ENCODE measurements at regions not wholly inside any gene's neighbourhood (a gene's known extent, or its start where the extent isn't known, plus 50 kb on each side); places are given as distances from the start of the nearest gene placed in this dataset.

DNA sequence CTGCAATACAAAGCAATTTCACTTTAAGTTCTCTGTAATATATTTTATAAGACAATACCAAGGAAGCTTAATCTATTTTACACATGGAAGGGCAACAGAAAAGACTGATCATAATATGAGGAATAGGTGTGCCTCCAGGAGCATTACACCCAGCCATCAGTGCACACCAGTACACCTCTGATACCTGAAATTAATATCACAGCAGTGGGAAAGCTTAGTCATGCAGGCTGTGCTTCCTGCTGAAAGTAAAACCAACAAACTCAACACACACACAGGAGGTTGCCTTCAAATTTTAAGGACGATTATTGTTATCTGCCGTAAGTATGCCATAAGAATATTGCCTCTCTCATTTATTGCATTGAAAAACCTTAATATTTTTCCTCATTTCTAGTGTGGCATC, 1119.1 kb upstream of the TENM4 start:
- Histone ChIP-seq H2AK5ac (ENCODE audit: low read depth, low read length) (no peak overlapping the region), H3K14ac (ENCODE audit: insufficient read length) (no peak overlapping the region), H3K4ac (replicated peaks; ENCODE audit: insufficient read length, low read depth, low read length) (no peak overlapping the region), H2BK15ac (ENCODE audit: low read length) (no peak overlapping the region), H3K4me2 (ENCODE audit: insufficient read depth in 1 of 2, low read depth in 2 of 2, low read length in 2 of 2) (no peak overlapping the region), H2BK5ac (ENCODE audit: low read depth, low read length) (no peak overlapping the region), H3K4me3 (ENCODE audit: extremely low read depth in 1 of 4, insufficient read depth in 2 of 4, low read depth in 3 of 4, low read length in 4 of 4) (no peak overlapping the region), H2BK120ac (replicated peaks; ENCODE audit: low read depth, low read length) (no peak overlapping the region), H4K20me1 (replicated peaks in 1 of 2; ENCODE audit: control insufficient read depth in 1 of 2, insufficient read depth in 2 of 2, low read length in 2 of 2) (no peaks in the 10 kb centered on the region), H2BK12ac (ENCODE audit: low read depth, low read length) (no peak overlapping the region), H3K18ac (ENCODE audit: extremely low read depth, low read length) (no peak overlapping the region), H3K79me2 (ENCODE audit: control insufficient read depth in 1 of 2, insufficient read depth in 2 of 2, low read length in 2 of 2) (no peaks in the 10 kb centered on the region), H3K23me2 (ENCODE audit: low read depth, low read length) (no peaks in the 10 kb centered on the region), H3K56ac (replicated peaks; ENCODE audit: insufficient read length, low read depth, low read length) (no peak overlapping the region), H3K23ac (ENCODE audit: insufficient read length) (no peak overlapping the region), H3K79me1 (ENCODE audit: low read depth, low read length) (no peaks in the 10 kb centered on the region), H3K9ac (replicated peaks in 1 of 4; ENCODE audit: extremely low read depth in 1 of 4, low read depth in 3 of 4, low read length in 3 of 4) (no peak overlapping the region), H4K5ac (ENCODE audit: insufficient read length, low read depth, low read length) (no peak overlapping the region), H3K36me3 (ENCODE audit: control insufficient read depth in 2 of 4, insufficient read depth in 4 of 4, low read length in 3 of 4) (no peaks in the 10 kb centered on the region), H3K9me3 (ENCODE audit: insufficient read depth in 2 of 2, low read depth in 1 of 2, low read length in 1 of 2) (no peaks in the 10 kb centered on the region), H4K91ac (replicated peaks; ENCODE audit: insufficient read length, low read length) (no peak overlapping the region), H4K8ac (ENCODE audit: extremely low read depth, insufficient read depth, low read length) (no peak overlapping the region), H3K27me3 (replicated peaks in 1 of 4; ENCODE audit: control insufficient read depth in 3 of 4, extremely low read depth in 1 of 4, insufficient read depth in 3 of 4, low read length in 3 of 4) (no peaks in the 10 kb centered on the region), H3K4me1 (replicated peaks in 1 of 4; ENCODE audit: control insufficient read depth in 3 of 4, insufficient read depth in 4 of 4, low read length in 3 of 4) (no peaks in the 10 kb centered on the region), H3K27ac (ENCODE audit: low read depth, low read length) (no peak overlapping the region), H2AFZ (ENCODE audit: low read length) (no peak overlapping the region), H2BK20ac (ENCODE audit: low read length) (no peak overlapping the region)
- WGBS, 2 experiments (ENCODE audit: extremely low coverage in 1 of 2, insufficient coverage in 1 of 2, insufficient read length in 1 of 2, insufficient replicate concordance in 2 of 2, low coverage in 1 of 2, low lambda C conversion rate in 2 of 2, missing lambda C conversion rate in 1 of 2), result 100% methylated on average over 2 of the region's 2 CpGs; no CpG with 5 or more reads in 1 of the 2 experiments
- no peak for FAIRE-seq
- TF ChIP-seq RXRA (IDR thresholded peaks at IDR 0.05; ENCODE audit: insufficient read depth, low read depth, low read length) (no peak), TEAD4 (IDR thresholded peaks at IDR 0.05; ENCODE audit: low read depth, low read length) (no peak), HDAC2 (IDR thresholded peaks at IDR 0.05; ENCODE audit: borderline replicate concordance in 1 of 2, low read depth in 2 of 2, low read length in 2 of 2) (no peak), SP4 (IDR thresholded peaks at IDR 0.05; ENCODE audit: low read length) (no peak), CREB1 (IDR thresholded peaks at IDR 0.05) (no peak), MAFK (IDR thresholded peaks at IDR 0.05; ENCODE audit: low read depth, low read length) (no peak), POU5F1 (IDR thresholded peaks at IDR 0.05; ENCODE audit: low read depth, low read length) (no peak), EP300 (IDR thresholded peaks at IDR 0.05; ENCODE audit: borderline replicate concordance in 1 of 2, low read depth in 2 of 2, low read length in 2 of 2) (no peak)
- ChIA-PET POLR2A (ENCODE audit: partially characterized antibody) (no interaction called here), CTCF (ENCODE audit: partially characterized antibody) (no interaction called here)
- no peak for DNase-seq (ENCODE audit: low read depth in 1 of 2, low spot score in 2 of 2)

All from H1 (cell line).